NAMALWA (cell line): ENCODE measurements at regions not wholly inside any gene's neighbourhood (a gene's known extent, or its start where the extent isn't known, plus 50 kb on each side); places are given as distances from the start of the nearest gene placed in this dataset.
"Not testable (repeated sequence)": the region's sequence is repeated elsewhere in the genome, so short reads cannot be mapped to it uniquely, and the experiment has no call there.

ENCODE experiments used
- DNase-seq: peaks from one replicate; pipeline ENCODE4 v3.0.0-alpha.2; 2015; ENCODE audit warnings: low spot score

- no peak for DNase-seq
These were observed 561.1 kb upstream of the ZP4 start for GRCh38 chr1:238451781-238452310.

GRCh38 chr1:238450976-238451375, 560.3 kb upstream of the ZP4 start:
- no peak for DNase-seq

GRCh38 chr1:238443687-238444086, 553.0 kb upstream of the ZP4 start:
- DNase-seq, result no peak

GRCh38 chr1:238439511-238439910, 548.8 kb upstream of the ZP4 start:
- no peak for DNase-seq

- DNase-seq, result no peak
These were observed 547.9 kb upstream of the ZP4 start for GRCh38 chr1:238438311-238439270.

- not testable (repeated sequence) for DNase-seq
These were observed 539.0 kb upstream of the ZP4 start for GRCh38 chr1:238429703-238430102.

GRCh38 chr1:238419209-238419608, 528.5 kb upstream of the ZP4 start:
- DNase-seq, result no peak

- no peak for DNase-seq
These were observed 519.2 kb upstream of the ZP4 start for GRCh38 chr1:238409932-238410331.

GRCh38 chr1:238409191-238409850, 518.6 kb upstream of the ZP4 start:
- no peak for DNase-seq

- DNase-seq, result no peak
These were observed 518.0 kb upstream of the ZP4 start for GRCh38 chr1:238408737-238409136.

- no peak for DNase-seq
These were observed 515.6 kb upstream of the ZP4 start for GRCh38 chr1:238406098-238406860.

GRCh38 chr1:238404921-238405320, 514.2 kb upstream of the ZP4 start:
- DNase-seq, result no peak

GRCh38 chr1:238404481-238404880, 513.8 kb upstream of the ZP4 start:
- no peak for DNase-seq

- DNase-seq, result no peak
These were observed 510.4 kb upstream of the ZP4 start for GRCh38 chr1:238401144-238401543.

GRCh38 chr1:238399558-238399957, 508.8 kb upstream of the ZP4 start:
- DNase-seq, result peak; percentile 15

GRCh38 chr1:238396140-238396539, 505.4 kb upstream of the ZP4 start:
- no peak for DNase-seq

- no peak for DNase-seq
These were observed 493.7 kb upstream of the ZP4 start for GRCh38 chr1:238384381-238384780.

GRCh38 chr1:238380167-238380566, 489.4 kb upstream of the ZP4 start:
- no peak for DNase-seq

- not testable (repeated sequence) for DNase-seq
These were observed 488.7 kb upstream of the ZP4 start for GRCh38 chr1:238379446-238379845.

- DNase-seq, result no peak
These were observed 486.7 kb upstream of the ZP4 start for GRCh38 chr1:238377280-238377919.

- no peak for DNase-seq
These were observed 479.9 kb upstream of the ZP4 start for GRCh38 chr1:238370599-238370998.
